SH-SY5Y (cell line): ENCODE measurements at regions not wholly inside any gene's neighbourhood (a gene's known extent, or its start where the extent isn't known, plus 50 kb on each side); places are given as distances from the start of the nearest gene placed in this dataset.

Experiments used
- GATA2 ChIP-seq: IDR thresholded peaks from 2 replicates; pipeline ENCODE4 v1.6.1; 2011; ENCODE audit warnings: mild to moderate bottlenecking, low read depth, low read length
- GATA3 ChIP-seq: IDR thresholded peaks from 2 replicates; pipeline ENCODE4 v1.6.1; 2011; ENCODE audit warnings: low read depth, mild to moderate bottlenecking, low read length, moderate library complexity

DNA sequence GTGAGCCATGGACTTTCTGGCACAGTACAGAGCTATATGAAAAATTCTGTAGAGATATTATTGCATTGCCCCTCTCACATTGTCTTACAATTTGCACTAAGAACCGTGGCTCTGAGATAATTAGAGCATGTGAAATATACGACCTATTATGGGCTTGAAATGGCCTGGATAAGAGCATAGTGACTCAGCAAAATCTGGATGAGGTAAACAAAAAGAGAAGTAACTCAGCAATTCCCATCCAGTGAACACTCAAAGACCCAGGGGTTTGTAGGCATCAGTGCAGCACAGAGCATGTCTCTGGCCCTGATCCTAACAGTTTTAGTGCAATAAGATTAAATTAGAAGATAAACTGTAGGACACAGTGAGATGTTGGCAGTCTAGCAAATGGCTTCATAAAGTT, 317.2 kb upstream of the MYOCD start:
- TF ChIP-seq GATA2 (no peak), GATA3 (no peak)
